Common myeloid progenitor, CD34-positive (primary cell): ENCODE measurements at regions not wholly inside any gene's neighbourhood (a gene's known extent, or its start where the extent isn't known, plus 50 kb on each side); places are given as distances from the start of the nearest gene placed in this dataset.

Source experiments
- CTCF ChIA-PET: fragments of 350-600 bp; sonication (Branson Sonifier 250); formaldehyde crosslinking; loops from one replicate; lab custom pipeline; 2021; ENCODE audit warnings: antibody characterized with exemption; lab: Charles Lee
- POLR2A ChIA-PET: fragments of 350-600 bp; sonication (Branson Sonifier 250); formaldehyde crosslinking; loops from one replicate; lab custom pipeline; 2021; ENCODE audit warnings: antibody characterized with exemption; lab: Charles Lee
- DNase-seq, 3 donors: peaks; one replicate each; pipeline versions ENCODE4 v3.0.0 to v3.0.0-alpha.2; 2013
- H3K27ac ChIP-seq, 2 experiments: 1 replicate in 1 of 2; 2 replicates in 1 of 2; pipeline ENCODE4 v1.7.0; 2013; ENCODE audit warnings: inconsistent platforms in 2 of 2, low read length in 2 of 2, mild to moderate bottlenecking in 2 of 2, low read depth in 1 of 2, moderate library complexity in 1 of 2; ENCODE audit not compliant: severe bottlenecking in 2 of 2, insufficient read depth in 1 of 2, poor library complexity in 1 of 2
- H3K27me3 ChIP-seq, 5 experiments: replicated peaks in 2 of 5; 1 replicate in 3 of 5; 2 replicates in 2 of 5; pipeline versions ENCODE4 v1.6.1 to v1.7.0; 2013; ENCODE audit warnings: low read length in 4 of 5, mild to moderate bottlenecking in 2 of 5, moderate library complexity in 2 of 5, inconsistent platforms in 1 of 5; ENCODE audit not compliant: insufficient read depth in 5 of 5, control insufficient read depth in 4 of 5
- H3K36me3 ChIP-seq, 4 experiments: 1 replicate in 2 of 4; 2 replicates in 2 of 4; pipeline versions ENCODE4 v1.6.1 to v1.7.0; 2013; ENCODE audit warnings: low read length in 3 of 4, control low read depth in 1 of 4, mild to moderate bottlenecking in 1 of 4; ENCODE audit not compliant: control insufficient read depth in 4 of 4, insufficient read depth in 4 of 4
- H3K4me1 ChIP-seq, 4 experiments: 1 replicate in 3 of 4; 2 replicates in 1 of 4; pipeline versions ENCODE4 v1.6.1 to v1.7.1; 2013; ENCODE audit warnings: low read length in 3 of 4, mild to moderate bottlenecking in 3 of 4, control low read depth in 1 of 4, inconsistent platforms in 1 of 4, moderate library complexity in 1 of 4; ENCODE audit not compliant: control insufficient read depth in 4 of 4, insufficient read depth in 4 of 4; ENCODE audit errors: control extremely low read depth in 1 of 4
- H3K4me3 ChIP-seq, 7 experiments: 1 replicate in 4 of 7; 2 replicates in 3 of 7; pipeline versions ENCODE4 v1.5.1 to v1.7.0; 2013; ENCODE audit warnings: mild to moderate bottlenecking in 7 of 7, low read length in 6 of 7, moderate library complexity in 6 of 7, inconsistent platforms in 2 of 7, low read depth in 2 of 7, control low read depth in 1 of 7; ENCODE audit not compliant: insufficient read depth in 4 of 7, control insufficient read depth in 1 of 7; ENCODE audit errors: extremely low read depth in 1 of 7
- H3K9me3 ChIP-seq, 5 experiments: 1 replicate in 4 of 5; 2 replicates in 1 of 5; pipeline versions ENCODE4 v1.6.1 to v1.7.1; 2013; ENCODE audit warnings: low read length in 4 of 5, mild to moderate bottlenecking in 2 of 5, inconsistent platforms in 1 of 5, low read depth in 1 of 5, moderate library complexity in 1 of 5; ENCODE audit not compliant: control insufficient read depth in 4 of 5, insufficient read depth in 2 of 5; ENCODE audit errors: control extremely low read depth in 1 of 5
- WGBS: methylation state at CpG from one replicate; pipeline ENCODE4 v1.1.5; 2013; ENCODE audit not compliant: insufficient coverage; 5-methylcytosine and 5-hydroxymethylcytosine counted together

DNA sequence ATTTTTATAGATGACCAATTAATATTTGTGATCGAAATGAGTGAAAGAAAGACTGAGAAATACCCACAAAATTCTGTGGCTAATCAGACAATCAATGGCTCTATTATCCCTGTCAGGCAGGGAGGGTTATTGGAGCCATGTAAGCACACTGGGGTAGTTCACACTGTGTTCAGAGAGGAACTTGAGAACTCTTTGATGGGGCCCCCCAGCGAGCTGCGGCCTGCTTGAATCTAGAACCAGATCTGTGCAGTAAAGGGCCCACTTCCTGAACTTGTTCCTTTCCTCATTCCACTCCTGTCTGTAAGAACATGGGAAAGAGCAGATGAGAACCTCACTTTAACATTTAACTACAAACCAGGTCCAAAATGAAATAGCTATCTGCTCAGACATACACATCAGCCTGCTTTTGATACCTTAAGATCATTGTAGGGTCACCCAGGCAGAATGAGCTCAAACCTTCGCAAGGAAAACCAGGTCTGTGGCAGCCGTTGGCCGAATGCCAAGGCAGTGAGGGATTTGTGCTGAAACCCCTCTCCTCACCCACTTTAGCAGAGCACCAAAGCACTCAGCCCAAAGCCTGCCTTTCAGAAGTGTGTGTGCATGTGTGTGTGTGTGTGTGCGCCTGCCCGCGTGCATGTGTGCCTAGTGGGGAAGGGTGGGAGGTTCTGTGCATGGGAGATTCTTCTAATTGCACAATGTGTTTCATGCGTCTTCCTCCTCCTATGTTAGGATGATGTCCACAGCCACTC, 365.6 kb upstream of the MGMT start:
- H3K27me3 ChIP-seq = no peaks in the 10 kb centered on the region
- H3K36me3 ChIP-seq = no peaks in the 10 kb centered on the region
- DNase-seq = peak; percentile 15 to 69 (median 62)
- ChIA-PET POLR2A (no interaction called here), CTCF (no interaction called here)
- H3K27ac ChIP-seq = no peak overlapping the region
- H3K9me3 ChIP-seq = no peaks in the 10 kb centered on the region
- H3K4me1 ChIP-seq = peaks cover 0 to 20% (median 13%) of the 10 kb centered on the region in 4 experiments
- 72% methylated on average over 7 of the region's 10 CpGs for WGBS
- no peak overlapping the region for H3K4me3 ChIP-seq

DNA sequence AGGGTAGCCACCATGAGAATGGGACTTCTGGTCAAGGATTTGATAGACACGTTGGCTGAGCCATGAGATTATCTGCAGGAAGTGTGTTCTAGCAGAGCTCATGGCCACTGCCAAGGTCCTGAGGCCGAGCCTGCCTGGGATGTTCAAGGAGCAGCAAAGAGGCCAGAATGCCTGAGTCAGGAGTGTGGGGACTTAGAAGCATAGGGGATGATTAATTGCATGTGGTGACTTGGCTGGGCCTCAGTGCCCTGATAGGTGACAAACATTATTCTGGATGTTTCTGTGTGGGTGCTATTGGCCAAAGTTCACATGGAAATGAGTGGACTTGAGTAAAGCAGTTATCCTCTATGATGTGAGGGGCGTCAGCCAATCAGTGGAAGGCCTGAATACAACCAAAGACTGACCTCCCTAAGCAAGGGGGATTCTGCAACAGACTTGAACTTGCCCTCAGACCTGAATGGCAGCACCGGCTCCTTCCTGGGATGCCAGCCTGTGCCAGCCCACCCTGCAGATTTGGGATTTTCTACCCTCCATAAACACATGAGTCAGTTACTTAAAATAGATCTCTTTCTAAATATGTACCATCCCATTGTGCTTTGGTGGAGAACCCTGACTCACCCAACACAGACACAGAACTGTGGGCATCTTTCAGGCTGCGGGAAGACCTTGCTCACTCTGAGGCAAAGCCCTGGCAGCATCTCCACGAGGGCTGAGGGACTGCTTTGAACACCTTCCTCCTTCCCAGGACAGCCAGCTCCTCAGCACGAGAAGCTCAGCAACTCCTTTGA, 363.9 kb upstream of the MGMT start:
- Histone ChIP-seq H3K9me3 (no peaks in the 10 kb centered on the region), H3K27ac (no peak overlapping the region), H3K4me3 (no peak overlapping the region), H3K27me3 (no peaks in the 10 kb centered on the region), H3K4me1 (peaks cover 0 to 20% (median 12%) of the 10 kb centered on the region in 4 experiments), H3K36me3 (no peaks in the 10 kb centered on the region)
- ChIA-PET POLR2A (no interaction called here), CTCF (no interaction called here)
- no peak for DNase-seq
- WGBS = 84% methylated on average over 6 of the region's 7 CpGs

DNA sequence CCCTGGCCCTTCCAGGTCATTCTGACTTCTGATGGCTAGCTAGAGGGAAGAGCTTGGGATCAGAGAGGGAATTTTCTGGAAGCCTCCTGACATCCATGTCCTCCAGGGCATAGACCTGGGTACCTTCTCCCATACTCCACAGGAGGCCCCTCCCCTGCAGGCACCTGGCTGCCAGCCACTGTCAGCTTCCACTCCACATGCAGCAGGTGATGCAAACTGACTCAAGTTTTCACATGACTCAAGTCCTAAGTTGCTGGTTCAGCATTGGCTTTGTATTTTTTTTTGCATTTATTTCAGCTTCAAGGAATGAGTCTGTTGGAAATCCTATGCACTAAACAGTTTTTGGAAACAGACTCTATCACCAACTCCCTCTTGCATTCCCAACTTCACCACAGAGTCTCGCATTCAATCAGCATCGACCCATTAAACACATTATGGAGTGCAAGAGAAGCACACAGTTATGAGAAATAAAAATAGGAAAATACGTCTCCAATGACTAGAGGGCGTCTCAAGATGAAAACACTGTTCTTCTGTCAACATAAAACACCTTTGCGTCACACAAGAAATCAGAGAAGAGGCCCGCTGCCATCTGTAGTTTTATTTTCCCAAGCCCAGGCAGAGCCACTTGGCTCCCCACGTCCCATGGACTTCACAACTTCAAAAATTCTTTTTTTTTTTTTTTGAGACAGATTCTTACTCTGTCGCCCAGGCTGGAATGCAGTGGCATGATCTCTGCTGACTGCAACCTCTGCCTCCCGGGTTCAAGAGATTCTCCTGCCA, 362.6 kb upstream of the MGMT start:
- no peak overlapping the region for H3K27ac ChIP-seq
- H3K4me1 ChIP-seq = peaks cover 0 to 20% (median 12%) of the 10 kb centered on the region in 4 experiments
- no peak overlapping the region for H3K4me3 ChIP-seq
- ChIA-PET CTCF (no interaction called here), POLR2A (no interaction called here)
- no peaks in the 10 kb centered on the region for H3K27me3 ChIP-seq
- WGBS = 97% methylated on average over 6 of the region's 9 CpGs
- no peaks in the 10 kb centered on the region for H3K36me3 ChIP-seq
- H3K9me3 ChIP-seq = no peaks in the 10 kb centered on the region
- DNase-seq = no peak

DNA sequence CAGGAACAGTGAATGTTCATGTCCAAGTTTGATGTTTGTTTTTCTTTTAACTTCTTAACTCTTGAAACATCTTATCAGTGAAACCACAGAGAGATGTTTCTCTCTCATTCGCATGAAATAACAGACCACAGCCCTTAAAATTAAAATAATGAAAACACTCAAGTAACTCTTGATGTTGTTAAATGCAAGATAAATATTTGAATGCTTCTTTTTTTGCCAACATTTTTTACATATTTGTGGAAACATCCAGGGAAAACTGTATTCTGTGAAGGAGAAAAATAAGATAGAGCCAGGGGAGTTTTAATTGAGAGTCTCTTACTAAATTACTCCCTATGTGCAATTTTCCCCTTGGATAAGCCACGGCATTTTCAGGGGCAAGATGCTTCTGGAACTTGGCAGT, 361.8 kb upstream of the MGMT start:
- ChIA-PET CTCF (no interaction called here), POLR2A (no interaction called here)
- Histone ChIP-seq H3K27me3 (no peaks in the 10 kb centered on the region), H3K4me3 (no peak overlapping the region), H3K4me1 (peaks cover 0 to 20% (median 12%) of the 10 kb centered on the region in 4 experiments), H3K36me3 (no peaks in the 10 kb centered on the region), H3K27ac (no peak overlapping the region), H3K9me3 (no peaks in the 10 kb centered on the region)
- peak in 2 of 3 donors; percentile 25 to 46 for DNase-seq
- no CpG with 5 or more reads among the region's 2 CpGs for WGBS

DNA sequence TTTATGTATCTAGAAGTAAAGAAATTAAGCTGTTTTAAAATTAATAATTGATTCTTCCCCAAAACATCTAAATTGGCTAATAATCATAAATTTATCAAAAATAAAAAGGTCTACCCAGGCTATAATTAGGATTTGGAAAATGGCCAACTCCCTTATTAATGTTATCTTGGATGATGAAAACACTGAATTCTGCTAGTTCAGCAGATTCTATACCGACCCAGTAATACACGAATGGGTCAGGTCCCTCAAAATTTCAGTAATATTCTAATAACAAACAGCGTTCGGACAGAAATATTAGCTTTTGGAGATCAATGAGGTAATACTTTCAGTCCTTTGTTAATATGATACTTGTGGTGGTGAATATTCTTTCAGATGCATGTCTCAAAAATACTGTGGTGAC, 360.7 kb upstream of the MGMT start:
- Histone ChIP-seq H3K4me3 (no peak overlapping the region), H3K4me1 (peaks cover 0 to 15% (median 7%) of the 10 kb centered on the region in 4 experiments), H3K27me3 (no peaks in the 10 kb centered on the region), H3K36me3 (no peaks in the 10 kb centered on the region), H3K27ac (no peak overlapping the region), H3K9me3 (no peaks in the 10 kb centered on the region)
- no peak for DNase-seq
- ChIA-PET POLR2A (no interaction called here), CTCF (no interaction called here)
- 100% methylated on average over 1 of the region's 4 CpGs for WGBS

DNA sequence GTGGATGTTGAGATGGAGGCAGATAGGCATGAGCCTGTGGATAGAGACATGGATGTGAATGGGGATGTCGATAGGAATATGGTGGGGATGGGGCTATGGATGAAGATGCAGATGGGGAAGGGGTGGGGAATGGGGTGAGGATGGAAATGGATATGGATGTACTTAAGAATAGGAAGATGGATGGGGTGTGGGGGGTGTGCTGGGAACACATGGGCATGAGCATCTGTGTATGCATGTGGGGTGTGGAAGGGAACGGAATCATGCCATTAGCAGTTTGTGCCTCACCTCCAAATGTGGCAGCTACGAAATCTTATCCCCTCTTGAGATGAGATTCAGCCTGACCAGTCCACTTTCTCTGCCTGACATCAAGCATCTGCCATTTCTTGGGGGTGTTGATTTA, 359.5 kb upstream of the MGMT start:
- Histone ChIP-seq H3K27ac (no peak overlapping the region), H3K9me3 (no peaks in the 10 kb centered on the region), H3K4me3 (no peak overlapping the region), H3K4me1 (peaks cover 0 to 10% (median under 1%) of the 10 kb centered on the region in 4 experiments), H3K36me3 (no peaks in the 10 kb centered on the region), H3K27me3 (no peaks in the 10 kb centered on the region)
- 100% methylated on average over 1 of the region's 3 CpGs for WGBS
- no peak for DNase-seq
- CTCF ChIA-PET = no interaction called here
- POLR2A ChIA-PET = no interaction called here
